ENCODE measurements at regions not wholly inside any gene's neighbourhood (a gene's known extent, or its start where the extent isn't known, plus 50 kb on each side); places are given as distances from the start of the nearest gene placed in this dataset.

- TF ChIP-seq CTCF (IDR thresholded peaks at IDR 0.05; ENCODE audit: poor library complexity, severe bottlenecking): no peak
- no peak for TF ChIP-seq EZH2 (IDR thresholded peaks at IDR 0.05; ENCODE audit: borderline replicate concordance, insufficient read depth, low read length, poor library complexity, severe bottlenecking)
These were observed 345.6 kb upstream of the TGFBR2 start for GRCh38 chr3:30260762-30261161.

All from neural cell (in vitro differentiated cells).